DMS79 treated with DMSO at 0.1 percent for 48 hours (cell line): ENCODE measurements at regions not wholly inside any gene's neighbourhood (a gene's known extent, or its start where the extent isn't known, plus 50 kb on each side); places are given as distances from the start of the nearest gene placed in this dataset.

Experiments used
- DNase-seq: peaks from one replicate; lab custom pipeline; 2025; lab: John Stamatoyannopoulos, UW

GRCh38 chr20:11084508-11084907 lies 410.7 kb upstream of the JAG1 start:
- DNase-seq: no peak

DNA sequence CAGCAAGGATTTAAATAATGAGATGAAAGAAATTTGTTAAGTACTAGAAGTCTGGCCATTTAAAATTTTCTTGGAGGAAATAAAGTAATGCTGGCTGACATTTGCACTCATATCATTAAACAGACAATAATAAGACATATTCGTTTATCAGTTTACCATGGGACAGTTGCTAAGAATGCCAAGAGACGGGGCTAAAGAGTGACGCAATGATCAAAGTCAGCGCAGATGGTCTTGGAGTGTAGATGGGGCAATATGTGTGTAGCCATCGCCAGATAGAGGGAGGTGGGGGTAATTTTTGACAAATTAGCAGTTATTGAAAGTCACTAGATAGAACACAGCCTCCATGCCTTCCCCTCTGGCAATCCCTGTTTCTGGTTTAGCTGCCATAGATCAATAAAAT lies 413.2 kb upstream of the JAG1 start:
- DNase-seq: no peak

- no peak for DNase-seq
Observed at GRCh38 chr20:11090751-11091150, 417.0 kb upstream of the JAG1 start.

DNA sequence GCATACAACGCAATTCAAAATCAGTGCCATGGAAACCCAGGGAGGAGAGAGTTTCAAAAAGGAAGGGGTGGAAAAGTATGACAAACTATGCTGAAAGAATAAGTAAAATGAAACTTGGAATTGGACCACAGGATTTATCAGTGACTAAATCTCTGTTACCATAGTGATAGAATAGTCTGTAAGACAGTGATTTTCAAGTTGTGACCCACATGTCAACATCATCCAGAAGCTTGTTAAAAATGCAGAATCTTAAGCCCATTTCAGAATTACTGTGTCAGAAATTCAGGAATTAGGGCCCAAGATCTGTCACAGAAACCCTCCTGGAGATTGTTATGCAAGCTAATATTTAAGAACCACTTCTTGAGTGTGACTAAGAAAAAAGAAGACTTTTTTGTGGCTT lies 417.7 kb upstream of the JAG1 start:
- no peak for DNase-seq

- no peak for DNase-seq
Observed at GRCh38 chr20:11092151-11092550, 418.4 kb upstream of the JAG1 start.

GRCh38 chr20:11094196-11094595 lies 420.4 kb upstream of the JAG1 start:
- no peak for DNase-seq

DNA sequence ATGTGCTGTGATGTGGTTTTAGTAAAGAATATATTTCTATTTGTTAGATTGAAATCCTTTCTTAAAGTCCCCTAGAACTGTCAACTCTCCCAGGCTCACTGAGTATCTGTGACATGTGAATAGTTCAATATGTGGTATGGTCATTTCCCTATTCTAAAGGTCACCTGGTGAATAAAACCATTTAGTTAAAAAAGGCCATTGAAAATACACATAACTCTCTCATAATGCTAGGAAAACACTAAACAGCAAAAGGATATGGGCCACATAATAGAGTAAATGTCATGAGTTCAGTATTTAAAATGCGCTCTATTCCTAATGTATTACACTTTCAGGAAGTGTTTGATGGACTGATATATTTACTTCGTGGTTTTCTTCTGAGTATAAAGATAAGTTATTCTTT lies 420.9 kb upstream of the JAG1 start:
- DNase-seq: no peak

GRCh38 chr20:11098888-11099287 lies 425.1 kb upstream of the JAG1 start:
- DNase-seq: no peak

GRCh38 chr20:11101243-11101642 lies 427.4 kb upstream of the JAG1 start:
- no peak for DNase-seq

DNA sequence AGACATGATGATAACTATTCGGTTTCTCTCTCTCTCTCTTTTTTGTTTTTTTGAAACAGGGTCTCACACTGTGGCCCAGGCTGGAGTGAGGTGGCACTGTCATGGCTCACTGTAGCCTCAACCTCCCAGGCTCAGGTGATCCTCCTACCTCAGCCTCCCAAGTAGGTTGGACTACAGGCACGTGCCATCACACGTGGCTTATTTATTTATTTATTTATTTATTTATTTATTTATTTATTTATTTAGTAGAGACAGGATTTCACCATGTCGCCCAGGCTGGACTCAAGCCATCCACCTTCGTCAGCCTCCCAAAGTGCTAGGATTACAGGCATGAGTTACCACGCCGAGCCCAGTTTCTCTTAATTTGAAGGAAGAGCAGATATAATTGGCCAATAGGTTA lies 427.9 kb upstream of the JAG1 start:
- DNase-seq: no peak

DNA sequence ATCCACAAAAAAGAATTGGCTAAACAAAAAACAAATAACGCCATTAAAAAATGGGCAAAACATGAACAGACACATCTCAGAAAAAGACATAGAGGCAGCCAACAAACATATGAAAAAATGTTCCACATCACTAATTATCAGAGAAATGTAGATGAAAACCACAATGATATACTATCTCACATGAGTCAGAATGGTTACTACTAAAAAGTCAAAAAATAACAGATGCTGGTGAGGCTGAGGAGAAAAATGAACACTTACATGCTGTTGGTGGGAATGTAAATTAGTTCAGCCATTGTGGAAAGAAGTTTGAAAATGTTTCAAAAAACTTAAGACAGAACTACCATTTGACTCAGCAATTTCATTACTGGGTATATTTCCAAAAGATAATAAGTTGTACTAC lies 430.1 kb upstream of the JAG1 start:
- no peak for DNase-seq

DNA sequence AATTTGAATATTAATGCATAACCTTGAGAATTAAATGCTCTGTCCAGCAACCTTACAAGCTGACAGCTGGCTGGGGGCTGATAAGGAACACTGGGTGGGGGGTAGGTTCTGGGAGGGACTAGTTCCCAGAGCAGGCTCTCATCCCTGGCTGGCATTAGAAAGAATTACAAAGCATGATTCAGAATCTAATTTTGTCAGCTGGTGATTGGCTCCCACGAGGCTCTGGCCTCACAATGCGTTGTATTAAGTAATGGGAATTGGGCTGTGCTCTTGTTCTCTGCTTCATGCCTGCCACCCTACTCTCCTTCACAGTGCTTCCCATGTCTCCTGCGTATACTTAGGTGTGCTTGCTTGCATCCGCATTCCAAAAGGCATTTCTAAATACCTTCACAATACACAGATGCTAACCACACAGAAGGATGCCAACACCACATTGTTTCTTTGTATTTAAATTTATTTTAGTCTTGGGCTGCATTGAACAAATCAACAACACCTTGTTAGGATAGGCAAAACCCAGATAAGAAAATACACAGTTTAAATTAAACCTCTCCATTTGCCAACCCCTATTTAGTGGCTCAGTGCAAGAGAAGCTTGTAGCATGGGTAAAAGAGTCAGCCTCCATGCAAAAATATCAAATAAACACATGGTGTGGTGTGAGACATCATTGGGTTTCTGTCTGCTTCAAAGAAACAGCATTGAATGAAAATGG lies 434.5 kb upstream of the JAG1 start:
- no peak for DNase-seq

DNA sequence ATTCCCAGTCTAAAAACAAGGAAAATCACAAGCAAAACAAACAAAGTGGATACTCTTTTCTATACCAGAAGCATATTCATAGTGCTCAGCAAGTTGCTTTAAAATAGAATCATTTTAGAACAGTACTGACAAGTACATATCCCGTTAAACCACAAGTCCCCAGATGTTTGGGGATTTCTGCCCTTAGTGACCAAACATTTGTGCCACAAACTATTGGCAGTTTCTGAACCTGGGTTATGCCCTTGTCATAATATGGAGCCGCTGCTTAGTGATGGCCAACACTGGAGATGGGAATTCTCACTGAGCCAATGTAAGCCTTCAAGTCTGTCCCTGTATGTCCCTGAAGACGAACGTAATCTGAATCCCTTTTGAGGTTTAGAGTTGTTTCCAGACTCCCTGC lies 436.7 kb upstream of the JAG1 start:
- DNase-seq: no peak

GRCh38 chr20:11111191-11111590 lies 437.4 kb upstream of the JAG1 start:
- DNase-seq: no peak

DNA sequence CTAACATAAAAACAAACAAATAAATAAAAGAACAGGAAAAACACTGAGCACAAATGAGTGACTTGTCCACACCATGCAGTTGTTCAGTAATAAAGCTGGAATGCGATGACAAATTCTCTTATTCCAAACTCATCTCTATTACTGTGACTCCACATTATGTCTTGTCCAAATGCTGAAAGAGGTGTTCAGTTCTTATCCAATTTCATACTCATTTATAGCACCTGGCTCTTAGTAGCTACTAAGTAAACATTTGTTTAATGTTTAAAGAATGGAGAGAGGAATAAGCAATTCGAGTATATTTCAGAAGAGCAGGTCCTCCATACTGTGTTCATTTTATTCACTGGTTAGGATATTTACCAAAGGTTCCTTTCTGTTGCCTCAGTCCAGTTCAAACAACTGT lies 439.0 kb upstream of the JAG1 start:
- DNase-seq: no peak

DNA sequence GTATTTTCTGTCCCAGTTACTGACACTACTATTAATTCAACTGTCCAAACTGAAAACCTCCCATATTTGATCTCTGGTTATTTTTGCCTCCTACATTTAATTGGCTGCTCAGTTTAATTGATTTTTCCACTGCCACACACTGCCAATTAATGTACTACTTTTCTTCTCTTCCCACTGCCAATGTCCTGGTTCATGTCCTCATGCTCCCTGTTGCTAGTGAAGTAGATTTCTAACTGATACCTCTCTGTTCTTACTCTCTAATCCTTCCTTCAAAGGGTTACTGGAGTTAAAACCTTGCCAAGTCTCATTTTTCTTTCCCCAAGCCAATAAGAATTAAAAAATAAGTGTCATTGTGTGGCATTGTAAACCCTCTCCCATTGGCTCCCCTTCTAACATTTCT lies 440.6 kb upstream of the JAG1 start:
- DNase-seq: no peak

GRCh38 chr20:11117808-11118528 lies 444.2 kb upstream of the JAG1 start:
- DNase-seq: no peak

DNA sequence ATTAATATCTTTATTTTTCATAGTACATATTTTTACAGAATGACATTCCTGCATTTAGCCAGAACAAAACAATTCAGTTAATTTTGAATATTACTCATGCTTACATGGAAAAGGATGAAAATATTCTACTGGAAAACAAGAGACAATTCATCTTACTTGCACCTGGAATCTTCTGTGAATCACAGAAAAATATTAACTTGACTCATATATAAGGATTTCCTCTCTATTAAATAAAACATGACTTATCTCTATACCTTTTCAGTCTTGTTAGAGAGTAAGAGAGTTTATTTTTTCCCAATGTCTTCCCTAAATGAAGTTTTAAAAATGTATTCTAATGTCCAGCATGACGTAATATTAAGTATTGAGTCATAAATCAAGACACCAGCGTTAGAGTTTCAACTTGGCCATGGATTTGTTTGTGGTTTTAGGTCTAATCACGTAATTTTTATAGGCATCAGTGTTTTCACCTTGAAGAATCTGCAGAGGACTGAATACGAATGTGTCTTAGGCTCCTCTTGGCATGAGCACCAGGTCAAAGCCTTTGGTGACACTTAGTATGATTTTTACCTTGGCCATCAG lies 445.1 kb upstream of the JAG1 start:
- no peak for DNase-seq

DNA sequence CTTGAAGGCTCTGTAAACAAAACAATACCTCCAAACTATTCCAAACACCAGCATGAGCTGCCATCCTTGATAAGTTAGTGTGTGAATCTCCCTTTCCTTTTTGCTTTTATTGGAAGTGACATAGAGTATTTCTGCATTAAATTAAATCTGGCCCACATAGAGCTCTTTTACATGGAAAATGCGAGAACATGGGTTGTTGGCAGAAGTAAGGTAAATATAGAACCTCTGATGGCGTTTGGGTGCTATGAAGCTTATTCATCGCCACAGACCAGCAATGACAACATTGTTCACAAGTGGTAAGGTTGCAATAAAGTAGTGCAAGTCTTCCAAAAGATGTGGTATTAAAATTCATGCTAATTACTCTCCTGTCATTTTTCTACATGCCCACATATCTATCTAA lies 445.8 kb upstream of the JAG1 start:
- DNase-seq: no peak

GRCh38 chr20:11120431-11120830 lies 446.6 kb upstream of the JAG1 start:
- no peak for DNase-seq

- no peak for DNase-seq
Observed at GRCh38 chr20:11124849-11125505, 451.2 kb upstream of the JAG1 start.

DNA sequence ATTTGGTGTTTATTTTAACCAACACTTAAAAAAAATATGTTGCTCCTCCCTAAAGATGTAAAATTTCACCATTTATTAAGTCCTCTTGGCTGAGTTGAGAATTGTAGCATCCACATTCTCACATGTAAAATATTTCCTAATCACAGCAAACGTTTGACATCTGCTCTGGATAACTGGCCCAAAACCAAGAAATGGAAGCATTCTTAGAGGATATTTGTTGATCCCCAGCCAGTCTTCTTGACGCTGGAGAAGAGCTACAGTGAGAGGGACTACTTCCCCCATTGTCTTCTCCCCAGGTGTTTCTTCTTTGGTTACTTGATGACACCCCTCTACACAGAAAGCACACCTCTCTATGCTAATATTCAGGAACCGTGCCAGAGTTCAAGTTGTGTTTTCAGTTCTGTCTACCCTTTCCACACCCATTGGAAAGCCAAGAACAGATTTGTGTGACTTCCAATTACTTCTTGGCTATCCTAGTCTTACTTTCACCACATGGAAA lies 454.5 kb upstream of the JAG1 start:
- DNase-seq: no peak

DNA sequence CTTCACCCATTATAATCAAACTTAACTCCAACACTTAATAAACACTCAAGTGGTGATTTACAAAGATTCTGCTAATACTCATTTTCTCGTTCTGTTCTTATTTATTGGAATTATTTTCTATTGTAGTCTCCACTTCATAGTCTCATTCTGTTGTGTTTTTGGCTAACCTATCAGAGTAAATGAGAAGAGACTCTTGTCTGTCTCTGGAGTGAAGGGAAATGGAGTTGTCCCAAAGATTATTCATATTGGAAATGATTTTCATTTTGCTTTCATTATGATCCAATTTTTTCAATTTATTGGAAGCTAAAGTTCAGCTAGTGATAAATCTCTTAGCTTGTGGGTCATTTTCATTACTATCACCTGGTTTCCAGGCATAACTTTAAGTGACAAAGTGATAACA lies 454.9 kb upstream of the JAG1 start:
- no peak for DNase-seq
